Kidney (tissue), 13 donors: ENCODE measurements at regions not wholly inside any gene's neighbourhood (a gene's known extent, or its start where the extent isn't known, plus 50 kb on each side); places are given as distances from the start of the nearest gene placed in this dataset.
"Not testable (repeated sequence)": the region's sequence is repeated elsewhere in the genome, so short reads cannot be mapped to it uniquely, and the experiment has no call there.

Experiments used
- DNase-seq, 5 donors: peaks; one replicate each; pipeline ENCODE4 v3.0.0-alpha.2; 2013 to 2020
- FAIRE-seq: peaks from 2 replicates; lab custom pipeline; 2012; peaks lifted over from hg19 to GRCh38; lab: Jason Lieb, UNC
- H3K27ac ChIP-seq, 2 donors: one replicate each; pipeline ENCODE4 v1.7.0; 2013; ENCODE audit warnings: low read depth in 2 of 2, low read length in 2 of 2, inconsistent platforms in 1 of 2
- H3K27me3 ChIP-seq: one replicate; pipeline ENCODE4 v1.7.1; 2013; ENCODE audit warnings: low read length, inconsistent platforms; ENCODE audit not compliant: control insufficient read depth, insufficient read depth
- H3K36me3 ChIP-seq, 3 donors: one replicate each; pipeline versions ENCODE4 v1.7.0 to v1.7.1; 2013; ENCODE audit warnings: low read length in 3 of 3, control low read depth in 1 of 3, inconsistent platforms in 1 of 3; ENCODE audit not compliant: insufficient read depth in 3 of 3, control insufficient read depth in 2 of 3
- H3K4me1 ChIP-seq, 3 donors: one replicate each; pipeline versions ENCODE4 v1.7.0 to v1.7.1; 2013; ENCODE audit warnings: low read length in 3 of 3, inconsistent platforms in 1 of 3, low read depth in 1 of 3; ENCODE audit not compliant: control insufficient read depth in 2 of 3, insufficient read depth in 2 of 3
- H3K4me3 ChIP-seq, 3 donors: one replicate each; pipeline versions ENCODE4 v1.7.0 to v1.8.1; 2013; ENCODE audit warnings: low read length in 3 of 3, control low read depth in 1 of 3, inconsistent platforms in 1 of 3
- H3K9ac ChIP-seq, 3 donors: one replicate each; pipeline versions ENCODE4 v1.7.0 to v1.7.1; 2013; ENCODE audit warnings: low read length in 3 of 3, control low read depth in 1 of 3, inconsistent platforms in 1 of 3
- H3K9me3 ChIP-seq, 3 donors: one replicate each; pipeline versions ENCODE4 v1.7.0 to v1.7.1; 2013; ENCODE audit warnings: low read length in 3 of 3, control low read depth in 1 of 3, inconsistent platforms in 1 of 3; ENCODE audit not compliant: control insufficient read depth in 2 of 3, insufficient read depth in 1 of 3
- CTCF ChIP-seq: IDR thresholded peaks from 3 replicates; pipeline ENCODE4 v1.5.1; 2012; ENCODE audit warnings: mild to moderate bottlenecking, moderate library complexity, borderline replicate concordance; ENCODE audit not compliant: insufficient read depth; ENCODE audit errors: extremely low read depth
- intact Hi-C: fragments of 100-400 bp; cut with DNase I; formaldehyde crosslinking; loops from one replicate; pipeline ENCODE4 v1.11.1; 2022
- donor health status: control.
- donor health status: control.
- donor health status: control.
- donor health status: control.
- donor health status: control.
- donor health status: DM: yes; HTN: yes; CAD: no.
- donor health status: Normal renal cell carcinoma (clear cell type).

GRCh38 chr12:96085475-96085874 is 50.1 kb upstream of the LTA4H start:
- intact Hi-C loops = no loop called here
- Histone ChIP-seq H3K9me3 (no peaks in the 10 kb centered on the region), H3K4me1 (no peaks in the 10 kb centered on the region), H3K27ac (no peak overlapping the region), H3K27me3 (no peaks in the 10 kb centered on the region), H3K4me3 (no peak overlapping the region), H3K36me3 (no peaks in the 10 kb centered on the region), H3K9ac (no peak overlapping the region)
- DNase-seq (no peak), FAIRE-seq (no peak)
- TF ChIP-seq CTCF = no peak

- H3K4me3 ChIP-seq, H3K9me3 ChIP-seq, DNase-seq, intact Hi-C loops, FAIRE-seq, H3K36me3 ChIP-seq, H3K4me1 ChIP-seq, H3K27me3 ChIP-seq, H3K27ac ChIP-seq, H3K9ac ChIP-seq: not testable (repeated sequence)
Observed at GRCh38 chr12:96086190-96086589, 50.8 kb upstream of the LTA4H start.

- no peaks in the 10 kb centered on the region for H3K27me3 ChIP-seq
- H3K27ac ChIP-seq = no peak overlapping the region
- H3K4me3 ChIP-seq = no peak overlapping the region
- no peaks in the 10 kb centered on the region for H3K4me1 ChIP-seq
- no peaks in the 10 kb centered on the region for H3K9me3 ChIP-seq
- FAIRE-seq (no peak), DNase-seq (no peak)
- H3K9ac ChIP-seq = no peak overlapping the region
- H3K36me3 ChIP-seq = no peaks in the 10 kb centered on the region
- intact Hi-C loops = no loop called here
- no peak for TF ChIP-seq CTCF
Observed at GRCh38 chr12:96091833-96092232, 56.4 kb upstream of the LTA4H start.

GRCh38 chr12:96093543-96094196 is 58.3 kb upstream of the LTA4H start:
- intact Hi-C loops = no loop called here
- no peaks in the 10 kb centered on the region for H3K4me1 ChIP-seq
- no peak for DNase-seq
- H3K9me3 ChIP-seq = no peaks in the 10 kb centered on the region
- no peaks in the 10 kb centered on the region for H3K36me3 ChIP-seq
- H3K27me3 ChIP-seq = no peaks in the 10 kb centered on the region
- H3K4me3 ChIP-seq = no peak overlapping the region
- no peak overlapping the region for H3K9ac ChIP-seq
- no peak overlapping the region for H3K27ac ChIP-seq
- FAIRE-seq = no peak
- TF ChIP-seq CTCF = no peak
